GM23338 (cell line): ENCODE measurements at regions not wholly inside any gene's neighbourhood (a gene's known extent, or its start where the extent isn't known, plus 50 kb on each side); places are given as distances from the start of the nearest gene placed in this dataset.

ENCODE experiments used
- ATAC-seq: fragments of 200-7000 bp; cut with Tn5 transposase; 3 replicates; pipeline ENCODE4 v1.9.1; 2020
- DNase-seq: peaks from one replicate; pipeline ENCODE4 v3.0.0-alpha.2; 2015; ENCODE audit warnings: low spot score
- H2AFZ ChIP-seq: fragments of 200-600 bp; sonication (generic); 2 replicates; pipeline ENCODE4 v1.8.0; 2016; ENCODE audit warnings: antibody characterized with exemption, mild to moderate bottlenecking, moderate library complexity
- H3F3A ChIP-seq: fragments of 200-600 bp; sonication (generic); replicated peaks from 2 replicates; pipeline ENCODE4 v1.8.0; 2017; ENCODE audit warnings: antibody characterized with exemption, mixed run types, low read depth
- H3K27ac ChIP-seq: fragments of 200-600 bp; sonication (generic); 2 replicates; pipeline ENCODE4 v1.6.1; 2016; ENCODE audit warnings: low read depth
- H3K27me3 ChIP-seq: fragments of 200-600 bp; sonication (generic); 2 replicates; pipeline ENCODE4 v1.8.0; 2016; ENCODE audit warnings: mild to moderate bottlenecking, mixed run types, moderate library complexity; ENCODE audit not compliant: insufficient read depth
- H3K36me3 ChIP-seq: fragments of 200-600 bp; sonication (generic); 2 replicates; pipeline ENCODE4 v1.8.0; 2016; ENCODE audit warnings: mild to moderate bottlenecking; ENCODE audit not compliant: insufficient read depth
- H3K4me1 ChIP-seq: fragments of 200-600 bp; sonication (generic); 2 replicates; pipeline ENCODE4 v1.8.0; 2016; ENCODE audit warnings: mild to moderate bottlenecking, moderate library complexity; ENCODE audit not compliant: insufficient read depth
- H3K4me2 ChIP-seq: fragments of 200-600 bp; sonication (generic); 2 replicates; pipeline ENCODE4 v1.7.1; 2017; ENCODE audit warnings: mixed run types
- H3K4me3 ChIP-seq: fragments of 200-600 bp; sonication (generic); 2 replicates; pipeline ENCODE4 v1.6.1; 2016; ENCODE audit warnings: mixed run types
- H3K79me2 ChIP-seq: fragments of 200-600 bp; sonication (generic); replicated peaks from 2 replicates; pipeline ENCODE4 v1.8.0; 2017; ENCODE audit warnings: mild to moderate bottlenecking; ENCODE audit not compliant: insufficient read depth
- H3K9me2 ChIP-seq: fragments of 200-600 bp; sonication (generic); 2 replicates; pipeline ENCODE4 v1.8.0; 2017; ENCODE audit not compliant: insufficient read depth
- H4K20me1 ChIP-seq: fragments of 200-600 bp; sonication (generic); replicated peaks from 2 replicates; pipeline ENCODE4 v1.8.0; 2017; ENCODE audit warnings: mild to moderate bottlenecking; ENCODE audit not compliant: insufficient read depth
- H3K27ac Mint-ChIP-seq: 2 replicates; pipeline ENCODE4 v1.8.0; 2020; ENCODE audit warnings: inconsistent platforms, mild to moderate bottlenecking, moderate library complexity, mixed read lengths
- H3K27me3 Mint-ChIP-seq: 3 replicates; pipeline ENCODE4 v1.8.0; 2022; ENCODE audit warnings: low read depth, mild to moderate bottlenecking, moderate library complexity, mixed read lengths, inconsistent platforms; ENCODE audit not compliant: insufficient read depth, poor library complexity
- H3K36me3 Mint-ChIP-seq: 3 replicates; pipeline ENCODE4 v1.8.0; 2021; ENCODE audit warnings: low read depth, mild to moderate bottlenecking, inconsistent platforms, moderate library complexity, mixed read lengths
- H3K4me1 Mint-ChIP-seq: 3 replicates; pipeline ENCODE4 v1.8.0; 2020; ENCODE audit warnings: mild to moderate bottlenecking, inconsistent platforms, mixed read lengths
- H3K4me3 Mint-ChIP-seq: 3 replicates; pipeline ENCODE4 v1.8.0; 2021; ENCODE audit warnings: moderate library complexity, mild to moderate bottlenecking, inconsistent platforms, mixed read lengths
- H3K9me3 Mint-ChIP-seq: 3 replicates; pipeline ENCODE4 v1.8.0; 2020; ENCODE audit warnings: moderate library complexity, mild to moderate bottlenecking, inconsistent platforms, mixed read lengths
- CREB1 ChIP-seq: fragments of 250-450 bp; sonication (Bioruptor Pico); IDR thresholded peaks from 2 replicates; pipeline ENCODE4 v1.5.0; 2020; ENCODE audit warnings: low read depth, mild to moderate bottlenecking, moderate library complexity
- EZH2 ChIP-seq: fragments of 200-600 bp; sonication (generic); IDR thresholded peaks from one replicate; pipeline ENCODE4 v1.8.0; 2017; ENCODE audit warnings: antibody characterized with exemption, mild to moderate bottlenecking, low read depth; ENCODE audit not compliant: unreplicated experiment
- EZH2phosphoT487 ChIP-seq: fragments of 200-600 bp; sonication (generic); IDR thresholded peaks from one replicate; pipeline ENCODE4 v1.8.1; 2018; ENCODE audit warnings: antibody characterized with exemption; ENCODE audit not compliant: unreplicated experiment
- JUNB ChIP-seq: IDR thresholded peaks from one replicate; pipeline ENCODE4 v1.6.1; 2016; ENCODE audit warnings: antibody characterized with exemption; ENCODE audit not compliant: unreplicated experiment
- NANOG ChIP-seq: IDR thresholded peaks from 2 replicates; pipeline ENCODE4 v1.6.1; 2016; ENCODE audit warnings: antibody characterized with exemption, borderline replicate concordance
- POLR2AphosphoS5 ChIP-seq: IDR thresholded peaks from 2 replicates; pipeline ENCODE4 v1.6.1; 2016; ENCODE audit warnings: antibody characterized with exemption, low read depth
- STAT1 ChIP-seq: IDR thresholded peaks from one replicate; pipeline ENCODE4 v1.6.1; 2016; ENCODE audit warnings: antibody characterized with exemption; ENCODE audit not compliant: unreplicated experiment
- ZNF114 ChIP-seq: fragments of 250-450 bp; sonication (Bioruptor Pico); IDR thresholded peaks from 2 replicates; pipeline ENCODE4 v1.5.0; 2020; ENCODE audit warnings: mild to moderate bottlenecking, moderate library complexity
- ZNF331 ChIP-seq: fragments of 250-450 bp; sonication (Bioruptor Pico); IDR thresholded peaks from 2 replicates; pipeline ENCODE4 v1.5.0; 2020; ENCODE audit warnings: low read depth, mild to moderate bottlenecking, moderate library complexity
- TF ChIP-seq, protein P1 (sequence below): fragments of 250-450 bp; sonication (Bioruptor Pico); IDR thresholded peaks from 2 replicates; pipeline ENCODE4 v1.5.0; 2020; ENCODE audit warnings: mild to moderate bottlenecking, moderate library complexity
- TF ChIP-seq, protein P2 (sequence below): IDR thresholded peaks from 2 replicates; pipeline ENCODE4 v1.6.1; 2016; ENCODE audit warnings: antibody characterized with exemption
- TF ChIP-seq, protein P3 (sequence below), 2 experiments: fragments of 200-600 bp in 1 of 2; sonication (generic) in 1 of 2; conservative IDR thresholded peaks; 2 replicates each; pipeline versions ENCODE4 v1.5.1 to v1.6.1; 2016 to 2017; ENCODE audit warnings: antibody characterized with exemption in 2 of 2, low read depth in 2 of 2, mild to moderate bottlenecking in 2 of 2, moderate library complexity in 1 of 2

DNA sequence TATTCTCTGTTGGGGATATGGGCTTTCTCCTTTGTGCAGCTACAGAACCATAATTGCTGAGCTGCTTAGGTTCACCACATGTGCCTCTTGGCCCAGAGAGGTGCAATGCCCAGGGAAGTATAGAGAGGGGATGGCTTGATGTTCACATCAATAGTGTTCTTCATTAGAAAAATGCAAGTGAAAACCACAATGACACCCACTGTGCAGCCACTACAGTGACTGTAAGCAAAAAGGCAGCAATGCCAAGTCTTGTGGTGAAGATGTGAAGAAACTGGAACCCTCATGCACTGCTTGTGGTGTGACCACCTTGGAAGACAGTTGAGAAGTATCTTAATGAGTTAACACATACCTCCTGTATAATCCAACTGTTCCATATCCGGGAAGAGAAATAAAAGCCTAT lies 318.9 kb upstream of the ZMIZ1 start:
- peaks cover 10% of the 10 kb centered on the region for H3K27me3 Mint-ChIP-seq
- no peaks in the 10 kb centered on the region for H3K4me1 ChIP-seq

More for the DNA sequence above, 318.9 kb upstream of the ZMIZ1 start:
- TF ChIP-seq EZH2phosphoT487, result no peak
- no peak for TF ChIP-seq JUNB
- no peak for TF ChIP-seq ZNF331
- TF ChIP-seq STAT1, result no peak
- TF ChIP-seq, protein P1, sequence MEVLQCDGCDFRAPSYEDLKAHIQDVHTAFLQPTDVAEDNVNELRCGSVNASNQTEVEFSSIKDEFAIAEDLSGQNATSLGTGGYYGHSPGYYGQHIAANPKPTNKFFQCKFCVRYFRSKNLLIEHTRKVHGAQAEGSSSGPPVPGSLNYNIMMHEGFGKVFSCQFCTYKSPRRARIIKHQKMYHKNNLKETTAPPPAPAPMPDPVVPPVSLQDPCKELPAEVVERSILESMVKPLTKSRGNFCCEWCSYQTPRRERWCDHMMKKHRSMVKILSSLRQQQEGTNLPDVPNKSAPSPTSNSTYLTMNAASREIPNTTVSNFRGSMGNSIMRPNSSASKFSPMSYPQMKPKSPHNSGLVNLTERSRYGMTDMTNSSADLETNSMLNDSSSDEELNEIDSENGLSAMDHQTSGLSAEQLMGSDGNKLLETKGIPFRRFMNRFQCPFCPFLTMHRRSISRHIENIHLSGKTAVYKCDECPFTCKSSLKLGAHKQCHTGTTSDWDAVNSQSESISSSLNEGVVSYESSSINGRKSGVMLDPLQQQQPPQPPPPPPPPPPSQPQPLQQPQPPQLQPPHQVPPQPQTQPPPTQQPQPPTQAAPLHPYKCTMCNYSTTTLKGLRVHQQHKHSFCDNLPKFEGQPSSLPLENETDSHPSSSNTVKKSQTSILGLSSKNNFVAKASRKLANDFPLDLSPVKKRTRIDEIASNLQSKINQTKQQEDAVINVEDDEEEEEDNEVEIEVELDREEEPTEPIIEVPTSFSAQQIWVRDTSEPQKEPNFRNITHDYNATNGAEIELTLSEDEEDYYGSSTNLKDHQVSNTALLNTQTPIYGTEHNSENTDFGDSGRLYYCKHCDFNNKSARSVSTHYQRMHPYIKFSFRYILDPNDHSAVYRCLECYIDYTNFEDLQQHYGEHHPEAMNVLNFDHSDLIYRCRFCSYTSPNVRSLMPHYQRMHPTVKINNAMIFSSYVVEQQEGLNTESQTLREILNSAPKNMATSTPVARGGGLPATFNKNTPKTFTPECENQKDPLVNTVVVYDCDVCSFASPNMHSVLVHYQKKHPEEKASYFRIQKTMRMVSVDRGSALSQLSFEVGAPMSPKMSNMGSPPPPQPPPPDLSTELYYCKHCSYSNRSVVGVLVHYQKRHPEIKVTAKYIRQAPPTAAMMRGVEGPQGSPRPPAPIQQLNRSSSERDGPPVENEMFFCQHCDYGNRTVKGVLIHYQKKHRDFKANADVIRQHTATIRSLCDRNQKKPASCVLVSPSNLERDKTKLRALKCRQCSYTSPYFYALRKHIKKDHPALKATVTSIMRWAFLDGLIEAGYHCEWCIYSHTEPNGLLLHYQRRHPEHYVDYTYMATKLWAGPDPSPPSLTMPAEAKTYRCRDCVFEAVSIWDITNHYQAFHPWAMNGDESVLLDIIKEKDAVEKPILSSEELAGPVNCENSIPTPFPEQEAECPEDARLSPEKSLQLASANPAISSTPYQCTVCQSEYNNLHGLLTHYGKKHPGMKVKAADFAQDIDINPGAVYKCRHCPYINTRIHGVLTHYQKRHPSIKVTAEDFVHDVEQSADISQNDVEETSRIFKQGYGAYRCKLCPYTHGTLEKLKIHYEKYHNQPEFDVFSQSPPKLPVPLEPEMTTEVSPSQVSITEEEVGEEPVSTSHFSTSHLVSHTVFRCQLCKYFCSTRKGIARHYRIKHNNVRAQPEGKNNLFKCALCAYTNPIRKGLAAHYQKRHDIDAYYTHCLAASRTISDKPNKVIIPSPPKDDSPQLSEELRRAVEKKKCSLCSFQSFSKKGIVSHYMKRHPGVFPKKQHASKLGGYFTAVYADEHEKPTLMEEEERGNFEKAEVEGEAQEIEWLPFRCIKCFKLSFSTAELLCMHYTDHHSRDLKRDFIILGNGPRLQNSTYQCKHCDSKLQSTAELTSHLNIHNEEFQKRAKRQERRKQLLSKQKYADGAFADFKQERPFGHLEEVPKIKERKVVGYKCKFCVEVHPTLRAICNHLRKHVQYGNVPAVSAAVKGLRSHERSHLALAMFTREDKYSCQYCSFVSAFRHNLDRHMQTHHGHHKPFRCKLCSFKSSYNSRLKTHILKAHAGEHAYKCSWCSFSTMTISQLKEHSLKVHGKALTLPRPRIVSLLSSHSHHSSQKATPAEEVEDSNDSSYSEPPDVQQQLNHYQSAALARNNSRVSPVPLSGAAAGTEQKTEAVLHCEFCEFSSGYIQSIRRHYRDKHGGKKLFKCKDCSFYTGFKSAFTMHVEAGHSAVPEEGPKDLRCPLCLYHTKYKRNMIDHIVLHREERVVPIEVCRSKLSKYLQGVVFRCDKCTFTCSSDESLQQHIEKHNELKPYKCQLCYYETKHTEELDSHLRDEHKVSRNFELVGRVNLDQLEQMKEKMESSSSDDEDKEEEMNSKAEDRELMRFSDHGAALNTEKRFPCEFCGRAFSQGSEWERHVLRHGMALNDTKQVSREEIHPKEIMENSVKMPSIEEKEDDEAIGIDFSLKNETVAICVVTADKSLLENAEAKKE (CRISPR knock-in tag), result no peak
- TF ChIP-seq EZH2, result no peak
- TF ChIP-seq POLR2AphosphoS5, result no peak
- no peak for TF ChIP-seq NANOG
- TF ChIP-seq, protein P2, sequence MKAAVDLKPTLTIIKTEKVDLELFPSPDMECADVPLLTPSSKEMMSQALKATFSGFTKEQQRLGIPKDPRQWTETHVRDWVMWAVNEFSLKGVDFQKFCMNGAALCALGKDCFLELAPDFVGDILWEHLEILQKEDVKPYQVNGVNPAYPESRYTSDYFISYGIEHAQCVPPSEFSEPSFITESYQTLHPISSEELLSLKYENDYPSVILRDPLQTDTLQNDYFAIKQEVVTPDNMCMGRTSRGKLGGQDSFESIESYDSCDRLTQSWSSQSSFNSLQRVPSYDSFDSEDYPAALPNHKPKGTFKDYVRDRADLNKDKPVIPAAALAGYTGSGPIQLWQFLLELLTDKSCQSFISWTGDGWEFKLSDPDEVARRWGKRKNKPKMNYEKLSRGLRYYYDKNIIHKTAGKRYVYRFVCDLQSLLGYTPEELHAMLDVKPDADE, result no peak
- TF ChIP-seq CREB1 (CRISPR knock-in tag), result no peak
- TF ChIP-seq, protein P3, sequence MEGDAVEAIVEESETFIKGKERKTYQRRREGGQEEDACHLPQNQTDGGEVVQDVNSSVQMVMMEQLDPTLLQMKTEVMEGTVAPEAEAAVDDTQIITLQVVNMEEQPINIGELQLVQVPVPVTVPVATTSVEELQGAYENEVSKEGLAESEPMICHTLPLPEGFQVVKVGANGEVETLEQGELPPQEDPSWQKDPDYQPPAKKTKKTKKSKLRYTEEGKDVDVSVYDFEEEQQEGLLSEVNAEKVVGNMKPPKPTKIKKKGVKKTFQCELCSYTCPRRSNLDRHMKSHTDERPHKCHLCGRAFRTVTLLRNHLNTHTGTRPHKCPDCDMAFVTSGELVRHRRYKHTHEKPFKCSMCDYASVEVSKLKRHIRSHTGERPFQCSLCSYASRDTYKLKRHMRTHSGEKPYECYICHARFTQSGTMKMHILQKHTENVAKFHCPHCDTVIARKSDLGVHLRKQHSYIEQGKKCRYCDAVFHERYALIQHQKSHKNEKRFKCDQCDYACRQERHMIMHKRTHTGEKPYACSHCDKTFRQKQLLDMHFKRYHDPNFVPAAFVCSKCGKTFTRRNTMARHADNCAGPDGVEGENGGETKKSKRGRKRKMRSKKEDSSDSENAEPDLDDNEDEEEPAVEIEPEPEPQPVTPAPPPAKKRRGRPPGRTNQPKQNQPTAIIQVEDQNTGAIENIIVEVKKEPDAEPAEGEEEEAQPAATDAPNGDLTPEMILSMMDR (conservative IDR thresholded peaks at IDR 0.05; ENCODE audit: low read depth in 2 of 2), result no peak
- TF ChIP-seq ZNF114, result no peak
- Mint-ChIP-seq H3K4me3 (no peak overlapping the region), H3K9me3 (no peaks in the 10 kb centered on the region), H3K27ac (no peak overlapping the region), H3K36me3 (no peaks in the 10 kb centered on the region), H3K4me1 (peaks cover 18% of the 10 kb centered on the region)
- no peaks in the 10 kb centered on the region for H3F3A ChIP-seq
- no peak overlapping the region for H3K4me2 ChIP-seq
- H3K27me3 ChIP-seq, result no peaks in the 10 kb centered on the region
- H3K79me2 ChIP-seq, result no peaks in the 10 kb centered on the region
- no peaks in the 10 kb centered on the region for H3K36me3 ChIP-seq
- no peak overlapping the region for H3K4me3 ChIP-seq
- H3K27ac ChIP-seq, result no peak overlapping the region
- no peak for DNase-seq
- peaks cover 13% of the 10 kb centered on the region for H3K9me2 ChIP-seq
- H4K20me1 ChIP-seq, result no peaks in the 10 kb centered on the region
- H2AFZ ChIP-seq, result no peak overlapping the region
- no peak for ATAC-seq
